OCI-LY7 (cell line): ENCODE measurements at regions not wholly inside any gene's neighbourhood (a gene's known extent, or its start where the extent isn't known, plus 50 kb on each side); places are given as distances from the start of the nearest gene placed in this dataset.

Experiments
- BruUV-seq: library from RNA; stranded (reverse); fragments of 400-500 nt; replicated peaks from 2 replicates; lab custom pipeline; 2021; lab: Mats Ljungman, UMichigan
- CTCF ChIA-PET: fragments of 300-600 bp; sonication (Branson Sonifier 250); formaldehyde crosslinking; loops from one replicate; lab custom pipeline; 2022; ENCODE audit warnings: antibody characterized with exemption; ENCODE audit not compliant: unreplicated experiment; lab: Charles Lee
- POLR2A ChIA-PET: fragments of 300-600 bp; sonication (Branson Sonifier 250); formaldehyde crosslinking; loops from one replicate; lab custom pipeline; 2022; ENCODE audit warnings: antibody characterized with exemption; lab: Charles Lee
- DNase-seq: peaks from one replicate; pipeline ENCODE4 v3.0.0-alpha.2; 2015; ENCODE audit warnings: low spot score
- H2AFZ ChIP-seq: fragments of 200-600 bp; sonication (generic), shearing (Covaris generic); 2 replicates; pipeline ENCODE4 v1.6.1; 2014; ENCODE audit warnings: mild to moderate bottlenecking, antibody characterized with exemption, low read length, moderate library complexity
- H3K27ac ChIP-seq: fragments of 200-600 bp; sonication (generic); 2 replicates; pipeline ENCODE4 v1.5.1; 2014; ENCODE audit warnings: mixed run types, low read depth, mild to moderate bottlenecking, moderate library complexity, low read length, inconsistent platforms; ENCODE audit not compliant: poor library complexity, severe bottlenecking
- H3K36me3 ChIP-seq: fragments of 200-600 bp; sonication (generic); 2 replicates; pipeline ENCODE4 v1.6.1; 2014; ENCODE audit warnings: mild to moderate bottlenecking, antibody characterized with exemption, low read length, moderate library complexity, mixed read lengths; ENCODE audit not compliant: insufficient read depth
- H3K4me1 ChIP-seq: fragments of 200-600 bp; sonication (generic); 2 replicates; pipeline ENCODE4 v1.5.1; 2014; ENCODE audit warnings: mild to moderate bottlenecking, low read length; ENCODE audit not compliant: insufficient read depth, poor library complexity, severe bottlenecking
- H3K4me2 ChIP-seq: fragments of 200-600 bp; sonication (generic); 2 replicates; pipeline ENCODE4 v1.6.1; 2014; ENCODE audit warnings: mild to moderate bottlenecking, low read length
- H3K4me3 ChIP-seq: fragments of 200-600 bp; sonication (generic); 2 replicates; pipeline ENCODE4 v1.5.1; 2014; ENCODE audit warnings: mild to moderate bottlenecking, low read depth, low read length; ENCODE audit not compliant: poor library complexity, severe bottlenecking
- H3K79me2 ChIP-seq: fragments of 200-600 bp; sonication (generic); 2 replicates; pipeline ENCODE4 v1.6.1; 2016; ENCODE audit warnings: low read depth, mild to moderate bottlenecking, low read length, moderate library complexity, mixed read lengths; ENCODE audit not compliant: insufficient read depth
- H3K9me2 ChIP-seq: fragments of 200-600 bp; sonication (generic); 2 replicates; pipeline ENCODE4 v1.6.1; 2016; ENCODE audit warnings: mild to moderate bottlenecking, low read length, mixed read lengths; ENCODE audit not compliant: insufficient read depth
- H3K9me3 ChIP-seq: fragments of 200-600 bp; sonication (generic); 2 replicates; pipeline ENCODE4 v1.6.1; 2014; ENCODE audit warnings: mild to moderate bottlenecking, mixed run types, low read length, mixed read lengths
- H4K20me1 ChIP-seq: fragments of 200-600 bp; sonication (generic); 2 replicates; pipeline ENCODE4 v1.6.1; 2014; ENCODE audit warnings: mild to moderate bottlenecking, antibody characterized with exemption, low read length, moderate library complexity, mixed read lengths; ENCODE audit not compliant: insufficient read depth
- EZH2phosphoT487 ChIP-seq: fragments of 200-600 bp; sonication (generic); IDR thresholded peaks from 2 replicates; pipeline ENCODE4 v1.6.1; 2018; ENCODE audit warnings: low read depth, borderline replicate concordance, mild to moderate bottlenecking, mixed run types, antibody characterized with exemption, low read length, moderate library complexity, mixed read lengths
- intact Hi-C: fragments of 100-400 bp; cut with micrococcal nuclease; formaldehyde crosslinking; loops from one replicate; pipeline ENCODE4 v1.10.0; 2022; ENCODE audit not compliant: unreplicated experiment
- TF ChIP-seq, protein P1 (sequence below): fragments of 200-600 bp; sonication (generic); conservative IDR thresholded peaks from 2 replicates; pipeline ENCODE4 v1.5.1; 2014; ENCODE audit warnings: mild to moderate bottlenecking, antibody characterized with exemption, low read length, moderate library complexity, mixed read lengths

DNA sequence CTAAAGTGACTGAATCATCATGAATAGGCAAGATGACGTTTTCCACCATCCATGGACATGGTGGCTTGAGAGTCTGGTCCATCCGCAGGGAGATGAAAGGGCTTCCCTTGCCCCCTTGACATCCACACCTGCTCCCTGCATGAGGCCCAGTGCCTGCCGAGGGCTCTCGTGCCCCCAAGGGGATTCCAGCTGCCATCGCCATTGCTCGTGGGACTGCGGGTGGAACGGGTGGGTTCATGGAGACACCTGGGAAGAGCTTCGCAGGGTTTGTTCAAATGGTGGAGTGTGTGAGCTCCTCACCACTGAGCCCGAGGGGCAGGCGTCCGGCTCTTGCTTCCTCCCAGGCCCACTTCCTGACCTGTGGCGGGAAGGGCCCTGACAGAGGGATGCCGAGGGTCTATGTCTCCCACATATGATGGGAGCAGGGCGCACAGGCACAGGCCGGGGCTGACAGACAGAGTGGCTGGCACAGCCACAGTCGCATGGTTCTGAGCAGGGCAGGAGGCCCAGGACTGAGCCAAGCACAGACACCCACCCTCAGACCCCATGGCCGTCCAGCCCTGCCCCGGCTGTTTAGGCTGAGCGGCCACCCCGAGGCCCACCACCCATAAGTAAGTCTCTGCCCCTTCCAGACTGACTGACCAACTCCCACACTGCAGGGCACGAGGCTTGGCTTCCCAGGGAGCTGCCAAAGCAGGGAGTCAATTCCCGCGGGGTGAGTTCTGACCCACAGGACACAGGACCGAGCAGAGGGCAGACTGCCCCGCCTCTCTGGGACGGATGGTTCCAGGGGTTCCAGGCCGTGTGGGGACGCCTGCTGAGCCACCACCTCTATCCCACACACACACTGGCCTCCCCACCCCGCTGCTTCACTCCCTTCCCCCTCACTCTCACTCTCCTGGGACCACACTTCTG, 70.0 kb upstream of the PPP1R26 start:
- TF ChIP-seq, protein P1, sequence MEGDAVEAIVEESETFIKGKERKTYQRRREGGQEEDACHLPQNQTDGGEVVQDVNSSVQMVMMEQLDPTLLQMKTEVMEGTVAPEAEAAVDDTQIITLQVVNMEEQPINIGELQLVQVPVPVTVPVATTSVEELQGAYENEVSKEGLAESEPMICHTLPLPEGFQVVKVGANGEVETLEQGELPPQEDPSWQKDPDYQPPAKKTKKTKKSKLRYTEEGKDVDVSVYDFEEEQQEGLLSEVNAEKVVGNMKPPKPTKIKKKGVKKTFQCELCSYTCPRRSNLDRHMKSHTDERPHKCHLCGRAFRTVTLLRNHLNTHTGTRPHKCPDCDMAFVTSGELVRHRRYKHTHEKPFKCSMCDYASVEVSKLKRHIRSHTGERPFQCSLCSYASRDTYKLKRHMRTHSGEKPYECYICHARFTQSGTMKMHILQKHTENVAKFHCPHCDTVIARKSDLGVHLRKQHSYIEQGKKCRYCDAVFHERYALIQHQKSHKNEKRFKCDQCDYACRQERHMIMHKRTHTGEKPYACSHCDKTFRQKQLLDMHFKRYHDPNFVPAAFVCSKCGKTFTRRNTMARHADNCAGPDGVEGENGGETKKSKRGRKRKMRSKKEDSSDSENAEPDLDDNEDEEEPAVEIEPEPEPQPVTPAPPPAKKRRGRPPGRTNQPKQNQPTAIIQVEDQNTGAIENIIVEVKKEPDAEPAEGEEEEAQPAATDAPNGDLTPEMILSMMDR, result no peak
- TF ChIP-seq EZH2phosphoT487, result no peak

DNA sequence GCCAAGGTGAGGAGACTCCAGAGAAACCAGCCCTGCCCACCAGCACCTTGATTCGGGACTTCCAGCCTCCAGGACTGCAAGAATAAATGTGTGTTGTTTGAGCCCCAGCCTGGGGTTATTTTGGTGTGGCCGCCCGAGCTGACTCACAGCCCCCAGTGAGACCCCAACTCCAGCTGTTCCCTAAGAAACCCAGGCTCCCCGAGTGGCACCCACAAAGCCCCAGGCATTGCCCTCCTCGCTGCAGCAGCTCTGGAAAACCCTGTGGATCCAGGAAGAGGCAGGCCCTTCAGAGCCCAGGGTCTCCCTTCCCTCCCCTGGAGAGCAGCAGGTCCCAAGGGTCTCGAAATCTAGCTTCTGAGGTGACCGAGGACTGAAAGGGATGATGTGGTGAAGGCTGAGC, 69.2 kb upstream of the PPP1R26 start:
- no peaks in the 10 kb centered on the region for H3K4me1 ChIP-seq
- no peaks in the 10 kb centered on the region for H3K9me2 ChIP-seq
- H2AFZ ChIP-seq, result no peak overlapping the region
- no peaks in the 10 kb centered on the region for H4K20me1 ChIP-seq
- DNase-seq, result no peak
- no peaks in the 10 kb centered on the region for H3K9me3 ChIP-seq
- H3K4me2 ChIP-seq, result no peak overlapping the region
- ChIA-PET POLR2A (no interaction called here), CTCF (no interaction called here)
- intact Hi-C loops, result loop anchor here (5.0 kb wide), 1 partner anchor 323 kb away; the partner anchor contains the start of gene OLFM1
- no peaks in the 10 kb centered on the region for H3K36me3 ChIP-seq
- H3K79me2 ChIP-seq, result no peaks in the 10 kb centered on the region
- BruUV-seq, result no TSS peak
- no peak for TF ChIP-seq EZH2phosphoT487
- TF ChIP-seq, protein P1, result no peak
- no peak overlapping the region for H3K27ac ChIP-seq
- no peak overlapping the region for H3K4me3 ChIP-seq

More for the DNA sequence above, 70.0 kb upstream of the PPP1R26 start:
- no peaks in the 10 kb centered on the region for H3K9me3 ChIP-seq
- no peaks in the 10 kb centered on the region for H3K4me1 ChIP-seq
- CTCF ChIA-PET, result no interaction called here
- H3K27ac ChIP-seq, result no peak overlapping the region
- BruUV-seq, result no TSS peak
- no peak overlapping the region for H2AFZ ChIP-seq
- no peaks in the 10 kb centered on the region for H4K20me1 ChIP-seq
- H3K9me2 ChIP-seq, result no peaks in the 10 kb centered on the region
- no peak overlapping the region for H3K4me2 ChIP-seq
- POLR2A ChIA-PET, result no interaction called here
- H3K36me3 ChIP-seq, result no peaks in the 10 kb centered on the region
- no peaks in the 10 kb centered on the region for H3K79me2 ChIP-seq
- H3K4me3 ChIP-seq, result no peak overlapping the region
- DNase-seq, result no peak
- intact Hi-C loops, result loop anchor here (5.0 kb wide), 1 partner anchor 322 kb away; the partner anchor contains the start of gene OLFM1
